ENCODE measurements at regions not wholly inside any gene's neighbourhood (a gene's known extent, or its start where the extent isn't known, plus 50 kb on each side); places are given as distances from the start of the nearest gene placed in this dataset.
"Not testable (repeated sequence)": the region's sequence is repeated elsewhere in the genome, so short reads cannot be mapped to it uniquely, and the experiment has no call there.

DNA sequence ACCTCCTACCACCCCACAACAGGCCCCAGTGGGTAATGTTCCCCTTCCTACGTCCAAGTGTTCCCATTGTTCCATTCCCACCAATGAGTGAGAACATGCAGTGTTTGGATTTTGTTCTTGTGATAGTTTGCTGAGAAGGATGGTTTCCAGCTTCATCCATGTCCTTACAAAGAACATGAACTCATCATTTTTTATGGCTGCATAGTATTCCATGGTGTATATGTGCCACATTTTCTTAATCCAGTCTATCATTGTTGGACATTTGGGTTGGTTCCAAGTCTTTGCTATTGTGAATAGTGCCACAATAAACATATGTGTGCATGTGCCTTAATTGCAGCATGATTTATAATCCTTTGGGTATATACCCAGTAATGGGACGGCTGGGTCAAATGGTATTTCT lies 81.6 kb downstream of the P2RY10 start:
- not testable (repeated sequence) for DNase-seq

DNA sequence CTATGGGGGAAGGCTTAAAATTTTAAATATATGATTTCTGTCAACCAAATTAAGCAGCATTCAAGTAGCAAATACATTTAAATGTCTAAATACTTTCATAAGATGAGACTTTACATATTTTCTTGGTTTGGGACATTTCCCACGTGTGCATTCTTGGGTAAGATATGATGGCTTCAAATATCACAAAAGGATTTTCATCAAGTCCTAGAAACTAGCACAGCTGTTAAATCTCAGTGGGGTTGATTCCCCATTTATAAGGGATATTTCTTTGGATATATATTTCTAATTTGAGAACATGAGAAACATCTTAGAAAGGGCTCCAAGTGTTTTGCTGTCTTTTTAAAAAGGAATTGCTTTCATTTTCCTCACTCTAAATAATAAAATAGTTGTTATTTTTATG lies 90.2 kb downstream of the P2RY10 start:
- DNase-seq, result no peak

DNA sequence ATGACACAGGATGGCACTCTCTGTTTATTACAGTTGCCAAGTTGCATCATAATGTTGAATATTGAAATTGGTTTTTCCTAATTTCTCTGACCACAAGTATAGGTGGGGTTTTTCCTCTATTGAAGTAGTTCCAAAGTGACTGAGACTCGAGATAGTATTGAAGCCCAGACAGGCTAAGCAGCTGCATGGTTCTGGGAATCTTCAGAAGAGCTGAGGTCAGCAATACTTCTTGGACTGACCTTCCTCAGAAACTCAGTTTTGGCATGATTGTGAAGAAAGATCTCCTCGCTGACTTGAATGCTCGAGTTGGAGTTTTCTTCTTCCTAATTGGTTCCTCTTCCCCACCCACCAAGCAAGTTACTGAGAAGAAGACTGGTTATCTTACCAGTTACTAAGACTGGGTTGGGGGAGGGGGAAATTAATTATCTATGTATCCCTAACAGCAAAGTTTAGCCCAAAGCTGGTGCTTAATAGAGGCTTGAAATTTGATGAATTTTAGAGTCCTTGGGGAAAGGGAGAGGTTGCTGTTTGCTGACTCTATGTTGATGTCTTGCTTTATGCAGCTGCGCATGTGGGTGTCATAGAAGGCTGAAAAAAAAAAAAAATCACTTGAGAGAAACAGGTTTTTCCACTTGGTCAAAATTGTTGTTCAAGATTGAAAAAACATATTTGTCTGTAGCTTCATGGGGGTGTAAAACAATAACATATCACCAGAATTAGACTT lies 91.1 kb downstream of the P2RY10 start:
- no peak for DNase-seq

DNA sequence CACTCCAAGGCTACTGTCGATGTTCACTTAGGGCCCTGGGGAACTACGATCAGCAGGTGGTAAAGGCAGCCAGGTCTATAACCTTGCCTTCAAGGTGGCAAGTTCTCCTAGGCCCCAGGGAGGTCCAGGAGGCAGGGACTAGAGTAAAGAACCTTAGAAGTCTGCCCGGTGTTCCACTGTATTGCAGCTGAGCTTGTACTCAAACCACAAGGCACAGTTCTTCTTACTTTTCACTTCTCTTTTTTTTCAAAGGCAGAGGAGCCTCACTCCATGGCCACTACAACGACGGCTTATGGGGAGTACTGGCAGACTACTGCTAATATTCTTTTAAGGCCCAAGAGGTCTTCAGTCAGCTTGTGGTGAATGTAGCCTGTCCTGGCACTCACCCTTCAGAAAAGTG lies 78.8 kb upstream of the GPR174 start:
- DNase-seq, result no peak

DNA sequence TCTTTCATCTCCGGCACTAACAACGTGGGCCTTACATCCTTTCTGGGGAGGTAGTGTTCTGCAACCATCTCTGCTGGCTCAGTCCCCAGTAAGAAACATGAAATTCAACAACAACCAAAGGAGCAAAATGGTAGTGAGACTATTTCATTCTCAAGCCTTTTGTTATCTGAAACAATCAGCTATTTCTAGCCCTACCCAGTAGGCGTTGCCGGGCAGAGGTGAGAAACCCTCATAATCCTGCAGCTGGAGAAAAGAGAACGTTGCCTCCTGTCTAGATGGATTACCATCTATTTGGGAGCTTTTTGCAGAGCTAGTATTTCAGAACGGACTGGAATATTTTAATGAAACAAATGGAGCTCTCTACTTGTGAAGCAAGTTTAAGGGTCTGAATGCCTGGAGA lies 66.4 kb upstream of the GPR174 start:
- no peak for DNase-seq

DNA sequence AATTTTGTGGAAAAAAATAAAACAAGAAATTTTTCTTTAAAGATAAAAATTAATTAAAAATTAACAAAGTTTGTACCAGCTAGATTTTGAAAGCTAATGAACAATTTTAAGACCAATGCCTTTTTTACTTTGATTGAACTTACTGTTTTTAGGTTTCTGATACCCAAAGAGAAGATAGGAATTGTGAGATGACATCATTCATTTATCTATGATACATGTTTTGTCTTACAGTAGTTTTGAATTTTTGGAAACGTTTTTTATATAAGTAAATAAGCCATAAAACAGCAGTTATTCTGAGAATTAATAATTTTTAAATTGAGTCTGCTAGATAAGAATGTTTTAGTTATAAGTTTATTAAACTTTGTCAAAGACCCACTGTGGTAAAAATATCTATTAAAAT lies 65.0 kb upstream of the GPR174 start:
- no peak for DNase-seq

DNA sequence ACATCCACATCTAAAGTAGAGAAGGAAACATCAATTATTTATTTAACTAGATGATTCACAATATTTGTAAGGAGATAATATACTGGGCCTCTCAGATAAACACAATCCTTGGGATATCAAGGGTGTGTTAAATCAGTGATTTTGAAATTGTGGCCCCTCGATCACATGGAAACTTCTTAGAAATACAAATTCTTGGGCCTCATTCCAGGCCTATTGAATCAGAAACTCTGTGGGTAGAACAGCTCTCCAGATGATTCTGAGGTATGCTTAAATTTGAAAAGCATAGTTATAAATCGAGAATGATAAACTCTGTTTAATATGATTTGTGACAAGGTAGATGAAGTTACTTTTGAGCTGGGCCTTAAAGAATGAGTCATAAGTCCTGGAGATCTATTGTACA lies 64.3 kb upstream of the GPR174 start:
- DNase-seq, result no peak

DNA sequence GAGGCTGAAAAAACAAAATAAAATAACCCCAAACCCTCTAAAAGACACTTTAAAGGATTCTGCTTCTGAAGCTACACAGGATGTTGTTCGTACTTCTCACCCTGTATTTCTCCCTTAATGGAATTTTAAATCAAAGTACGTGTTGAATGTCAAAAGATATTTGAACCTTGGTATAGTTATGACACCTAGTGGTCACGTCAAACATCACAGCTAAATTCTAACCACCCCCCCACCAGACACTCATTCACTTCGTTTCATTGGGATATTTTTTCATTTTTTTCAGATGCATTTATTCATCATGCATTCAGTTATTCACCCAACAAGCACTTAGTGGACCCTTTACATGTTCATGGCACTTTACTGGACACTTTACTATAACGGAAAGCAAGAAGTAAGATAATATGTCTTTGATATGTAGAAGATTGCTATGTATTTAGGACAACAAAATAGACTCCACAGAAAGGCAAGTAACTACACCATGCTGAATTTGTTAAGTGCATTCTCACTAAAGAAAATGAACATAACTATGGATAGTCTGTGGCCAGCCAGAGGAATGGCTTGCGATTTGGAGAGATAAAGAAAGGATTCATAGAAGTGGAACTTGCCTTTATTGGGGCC lies 62.5 kb upstream of the GPR174 start:
- peak; percentile 14 for DNase-seq

DNA sequence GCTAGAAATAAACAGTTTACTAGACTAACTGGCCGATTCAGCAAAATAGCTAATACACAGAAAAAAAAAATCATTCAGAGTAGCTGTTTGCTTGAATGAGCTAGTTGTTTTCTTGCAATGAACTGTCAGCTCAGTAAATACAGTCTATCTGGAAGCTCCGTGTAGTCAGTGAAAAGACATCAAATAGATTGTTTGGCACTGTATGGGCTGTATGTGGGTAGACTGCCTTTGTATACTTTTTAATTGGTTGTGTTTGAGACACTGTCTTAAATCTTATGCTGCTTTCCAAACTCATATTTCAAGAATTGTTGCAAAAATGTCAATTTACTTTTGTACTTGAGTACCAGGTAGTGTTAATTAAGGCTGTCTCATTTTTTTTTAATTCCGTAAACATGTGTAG lies 61.6 kb upstream of the GPR174 start:
- DNase-seq, result no peak

DNA sequence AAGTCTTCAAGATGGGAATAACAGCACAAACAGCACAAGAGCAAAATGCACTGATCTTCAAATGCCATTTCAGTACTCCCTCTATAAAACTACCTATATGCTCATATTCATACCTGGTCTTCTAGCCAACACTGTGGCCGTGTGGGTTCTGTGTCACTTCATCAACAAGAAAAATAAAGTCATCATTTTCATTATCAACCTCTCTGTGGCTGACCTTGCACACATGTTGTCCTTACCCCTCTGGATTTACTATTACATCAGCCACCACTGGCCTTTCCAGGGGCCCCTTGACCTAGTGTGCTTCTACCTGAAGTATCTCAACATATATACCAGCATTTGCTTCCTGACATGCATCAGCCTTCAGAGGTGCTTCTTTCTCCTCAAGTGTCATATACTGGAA lies 59.6 kb upstream of the GPR174 start:
- DNase-seq, result no peak

DNA sequence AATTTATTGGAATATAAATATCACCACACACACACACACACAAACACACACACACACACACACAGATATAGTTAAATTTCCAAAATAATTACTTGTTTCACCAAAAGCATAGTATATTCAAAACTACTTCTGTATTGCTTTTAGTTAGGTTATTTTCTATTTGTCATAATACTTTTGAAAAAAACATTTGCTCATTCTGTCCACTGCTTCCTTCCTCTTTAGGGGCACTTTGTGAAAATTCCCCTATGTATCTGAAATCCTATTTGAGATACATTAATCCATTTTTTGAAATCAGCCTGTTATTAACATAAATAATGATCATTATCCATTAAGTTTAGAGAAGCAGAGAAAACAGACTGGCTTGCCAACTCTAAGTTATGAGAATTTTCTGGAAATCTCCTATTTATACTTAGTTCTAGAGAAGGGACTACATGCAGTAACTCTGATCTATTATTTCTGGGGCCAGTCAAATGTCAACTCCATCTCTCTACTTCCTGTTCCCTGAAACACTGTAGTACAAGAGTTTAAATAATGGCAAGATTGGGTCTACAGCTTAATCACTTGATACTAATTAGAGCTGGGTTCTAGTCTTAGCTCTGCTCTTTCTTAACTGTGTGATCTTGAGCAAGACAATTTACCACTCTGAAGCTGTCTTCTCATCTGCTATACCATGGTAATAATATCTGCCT lies 54.4 kb upstream of the GPR174 start:
- DNase-seq, result no peak

DNA sequence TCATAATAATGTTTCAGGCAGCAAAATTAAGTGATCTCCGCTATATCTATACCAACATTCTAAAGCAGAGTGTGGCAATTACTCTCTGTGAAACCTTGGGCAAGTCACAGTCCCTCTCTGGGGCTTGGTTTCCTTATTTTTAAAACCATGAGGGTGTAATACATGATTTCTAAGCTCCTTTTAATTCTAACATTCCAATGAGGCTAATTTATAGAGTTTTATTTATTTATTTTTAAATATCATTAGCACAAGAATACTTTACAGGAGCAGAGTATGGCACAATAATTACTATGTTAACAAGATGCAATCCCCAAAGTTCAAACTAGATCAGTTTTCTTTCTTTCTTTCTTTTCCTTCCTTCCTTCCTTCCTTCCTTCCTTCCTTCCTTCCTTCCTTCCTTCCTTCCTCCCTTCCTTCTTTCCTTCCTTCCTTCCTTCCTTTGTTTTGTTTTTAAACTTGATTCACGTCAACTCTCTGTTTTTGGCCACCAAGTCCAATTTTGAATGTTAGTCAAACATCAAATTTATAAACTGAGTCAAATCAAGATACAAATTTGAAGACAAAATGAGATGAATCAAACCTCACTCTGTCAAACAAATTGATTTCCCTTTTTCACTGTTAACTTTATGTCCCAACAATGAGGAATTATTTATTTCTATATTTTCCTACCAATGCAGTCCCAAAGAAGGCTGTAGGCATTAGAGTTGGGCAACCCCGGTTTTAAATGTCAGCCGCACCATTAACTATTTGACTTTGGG lies 50.2 kb upstream of the GPR174 start:
- DNase-seq, result no peak
